HG02981 (cell line): ENCODE measurements at regions not wholly inside any gene's neighbourhood (a gene's known extent, or its start where the extent isn't known, plus 50 kb on each side); places are given as distances from the start of the nearest gene placed in this dataset.

Experiments used
- ATAC-seq: cut with Tn5 transposase; IDR thresholded peaks from one replicate; pipeline ENCODE4 v1.9.1; 2021; ENCODE audit warnings: mild to moderate bottlenecking, moderate library complexity; ENCODE audit not compliant: unreplicated experiment

- no peak for ATAC-seq
Observed at GRCh38 chr10:62623223-62623622, 181.3 kb upstream of the ADO start.

DNA sequence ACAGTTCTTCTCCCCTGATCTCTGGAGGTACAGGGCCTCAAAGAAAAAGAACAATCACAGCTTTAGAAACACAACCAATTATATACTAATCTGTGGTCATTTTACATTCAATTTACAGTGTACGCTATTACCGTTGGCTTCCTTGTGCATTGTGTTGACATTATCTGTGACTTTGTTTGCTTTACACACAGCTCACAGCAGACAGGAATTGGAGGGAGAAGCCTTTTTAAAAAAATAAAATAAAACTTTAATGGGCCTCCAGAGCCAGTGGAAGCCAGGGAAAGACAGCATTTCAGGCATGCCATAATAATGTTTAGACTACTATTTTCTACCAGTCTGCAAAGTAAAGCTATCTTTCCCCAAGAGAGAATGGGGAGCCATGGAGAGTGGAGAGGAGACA, 179.0 kb upstream of the ADO start:
- ATAC-seq = no peak

DNA sequence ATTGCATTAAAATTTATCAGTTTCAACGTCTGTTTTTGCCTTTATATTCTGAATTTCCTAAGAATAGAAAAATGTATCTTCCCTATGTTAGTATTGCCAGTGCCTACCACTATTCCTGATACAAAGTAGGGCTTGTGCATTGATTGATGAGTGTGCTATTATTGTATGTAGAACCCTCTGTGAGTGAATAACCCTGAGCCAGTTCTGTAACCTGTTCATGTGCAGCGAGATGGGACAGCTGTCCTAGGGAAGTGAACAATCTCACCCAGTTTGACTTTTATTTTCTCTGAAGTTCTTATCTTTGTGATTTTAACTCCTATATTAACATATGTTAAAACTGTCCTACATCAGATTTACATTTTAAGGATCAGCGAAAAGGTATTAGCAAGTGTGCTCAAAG, 178.4 kb upstream of the ADO start:
- no peak for ATAC-seq

DNA sequence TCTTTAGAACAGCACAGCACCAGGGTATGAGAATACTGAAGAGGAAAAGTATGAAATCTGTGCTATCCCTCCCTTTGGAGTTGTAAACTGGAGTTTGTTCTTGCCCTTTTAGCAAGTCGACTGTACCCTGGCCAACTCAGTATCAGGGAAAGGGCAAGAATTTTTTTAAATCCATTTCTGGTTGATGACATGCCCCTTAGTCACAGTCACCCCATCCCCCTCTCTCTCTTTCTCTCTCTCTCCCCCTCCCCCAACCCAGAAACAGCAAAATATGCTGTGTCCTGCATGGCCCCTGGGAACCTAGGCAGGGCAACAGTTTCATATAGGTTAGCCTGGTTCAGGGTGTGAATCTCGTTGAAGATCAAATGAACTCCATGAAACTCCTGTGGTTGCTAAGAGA, 177.7 kb upstream of the ADO start:
- ATAC-seq = no peak

DNA sequence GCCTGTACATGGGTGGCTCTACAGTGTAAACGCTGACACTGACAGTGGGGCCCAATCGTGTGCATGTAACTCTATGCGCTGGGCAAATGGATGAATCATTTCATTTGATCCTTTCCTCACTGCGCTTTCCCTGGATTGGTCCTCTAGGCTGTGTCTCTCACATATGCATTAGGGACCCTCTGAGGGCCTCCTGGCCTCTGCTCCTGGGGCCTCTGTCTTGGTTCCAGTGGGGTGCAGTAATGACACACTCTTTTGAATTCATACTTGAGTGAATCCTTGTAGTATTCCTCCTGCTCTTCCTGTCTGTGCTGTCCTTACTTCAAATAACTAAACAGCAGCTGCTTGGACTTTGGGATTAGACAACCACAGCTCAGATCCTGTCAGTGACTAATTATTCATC, 176.5 kb upstream of the ADO start:
- no peak for ATAC-seq

- ATAC-seq = no peak
Observed at GRCh38 chr10:62631241-62631640, 173.3 kb upstream of the ADO start.

GRCh38 chr10:62632071-62632809, 172.3 kb upstream of the ADO start:
- ATAC-seq = peak; percentile 65

DNA sequence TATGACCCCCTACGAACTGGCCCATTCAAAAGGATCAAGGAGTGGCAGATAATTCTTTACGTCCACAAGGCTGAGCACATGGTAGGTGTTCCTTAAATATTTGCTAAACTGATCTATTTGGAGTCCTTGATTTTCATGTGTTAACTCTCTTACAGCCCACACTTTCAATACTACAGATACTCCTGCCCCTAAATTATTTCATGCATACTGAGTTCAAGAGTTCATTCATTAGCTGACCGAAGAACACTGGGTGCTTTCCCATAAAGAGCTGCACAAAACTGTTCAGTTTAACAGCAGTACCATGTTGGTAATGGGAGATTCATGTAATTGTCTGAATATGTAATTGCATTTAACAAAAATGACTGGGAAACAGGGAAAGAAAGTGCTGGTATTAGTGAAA, 170.5 kb upstream of the ADO start:
- no peak for ATAC-seq

GRCh38 chr10:62634576-62634975, 169.9 kb upstream of the ADO start:
- ATAC-seq = no peak

- no peak for ATAC-seq
Observed at GRCh38 chr10:62635127-62635526, 169.4 kb upstream of the ADO start.

DNA sequence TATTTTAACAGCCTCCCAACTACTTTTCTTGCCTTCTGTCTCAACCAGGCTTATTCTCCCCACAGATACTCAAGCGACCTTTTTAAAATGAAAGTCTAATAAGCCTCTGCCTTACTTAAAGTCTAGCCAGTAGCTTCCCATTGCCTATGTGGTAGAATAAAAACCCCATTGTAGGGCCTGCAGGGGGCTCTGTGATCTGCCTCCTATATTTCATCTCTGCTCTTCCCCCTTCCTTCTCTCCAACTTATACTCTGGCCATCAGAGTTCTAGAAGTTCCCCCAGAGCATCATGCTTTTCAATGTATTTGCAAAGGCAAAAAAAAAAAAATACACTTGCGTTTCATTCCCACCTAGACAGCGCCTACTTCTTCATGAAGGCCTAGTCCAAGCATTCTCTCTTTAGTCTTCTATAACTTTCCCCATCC, 167.7 kb upstream of the ADO start:
- no peak for ATAC-seq

DNA sequence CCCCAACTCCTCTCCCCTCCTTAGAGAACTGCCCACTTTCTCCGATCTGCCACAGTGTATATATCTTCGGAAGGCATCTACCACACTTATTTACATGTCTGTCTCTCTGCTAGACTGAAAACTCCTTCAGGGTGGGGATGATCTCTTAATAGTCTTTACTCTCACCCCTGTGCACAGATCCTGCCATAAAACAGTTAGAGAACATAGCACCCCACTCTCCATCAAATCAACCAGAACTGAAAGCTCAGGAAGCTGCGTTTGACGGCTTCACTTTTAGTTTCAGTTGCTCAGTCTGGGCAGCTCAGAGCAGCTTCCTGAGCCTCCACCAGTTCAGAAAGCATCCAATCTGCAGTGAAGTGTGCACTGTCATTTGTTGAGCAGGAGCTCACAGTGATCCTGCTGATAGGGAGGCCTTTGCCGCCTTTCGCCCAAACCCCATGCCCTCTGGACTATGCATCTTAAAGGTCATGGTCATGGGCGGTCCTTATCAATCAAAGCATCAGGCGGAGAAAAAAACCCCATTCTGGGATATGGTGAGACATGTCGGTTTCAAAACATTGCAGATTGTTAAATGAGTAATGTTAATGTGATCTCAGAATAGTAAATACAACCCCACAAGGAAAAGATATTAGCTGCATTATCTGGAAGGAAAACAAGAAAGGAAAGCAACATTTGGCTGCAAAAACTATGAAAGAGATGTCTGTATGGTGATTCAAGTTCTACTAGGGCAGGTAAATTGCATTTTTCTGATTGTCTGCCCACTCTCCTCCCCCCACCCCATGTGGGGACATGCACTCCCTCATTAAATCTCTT, 167.1 kb upstream of the ADO start:
- ATAC-seq = peak; percentile 55

- peak; percentile 41 for ATAC-seq
Observed at GRCh38 chr10:62638062-62638477, 166.4 kb upstream of the ADO start.

GRCh38 chr10:62639144-62639543, 165.4 kb upstream of the ADO start:
- ATAC-seq = no peak

- ATAC-seq = no peak
Observed at GRCh38 chr10:62640411-62640810, 164.1 kb upstream of the ADO start.

GRCh38 chr10:62643606-62644587, 160.6 kb upstream of the ADO start:
- ATAC-seq = no peak

DNA sequence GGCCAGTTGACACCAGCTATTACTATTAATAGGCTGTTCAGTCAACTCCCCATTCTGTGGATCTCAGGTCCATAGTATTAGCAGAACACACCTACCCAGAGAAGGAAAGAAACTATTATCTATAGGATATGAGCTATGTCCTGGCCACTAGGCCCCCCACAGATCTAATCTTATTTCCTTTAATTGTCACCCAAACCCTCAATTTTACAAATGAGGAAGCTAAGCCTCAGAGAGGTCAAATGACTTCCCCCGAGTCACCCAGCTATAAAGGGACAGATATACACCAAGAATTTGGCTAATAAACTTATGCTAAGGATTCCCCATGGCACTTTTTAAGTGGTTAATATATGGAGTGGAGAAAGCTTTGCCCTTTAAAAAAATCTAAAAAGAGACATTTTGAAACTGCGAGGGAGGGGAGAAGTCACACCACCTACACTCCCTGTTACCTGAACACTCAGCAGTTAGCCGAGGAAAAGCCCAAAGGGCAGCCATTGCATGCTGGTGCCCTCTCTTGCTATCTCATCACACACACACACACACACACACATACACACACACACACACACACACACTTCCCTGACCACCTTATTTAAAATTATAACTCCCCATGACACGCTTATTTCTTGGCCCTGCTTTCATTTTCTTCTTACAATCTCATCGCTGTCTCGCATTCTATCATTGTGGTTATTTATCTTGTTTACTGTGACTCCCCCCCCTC, 157.0 kb upstream of the ADO start:
- ATAC-seq = no peak

GRCh38 chr10:62648921-62649320, 155.6 kb upstream of the ADO start:
- no peak for ATAC-seq

DNA sequence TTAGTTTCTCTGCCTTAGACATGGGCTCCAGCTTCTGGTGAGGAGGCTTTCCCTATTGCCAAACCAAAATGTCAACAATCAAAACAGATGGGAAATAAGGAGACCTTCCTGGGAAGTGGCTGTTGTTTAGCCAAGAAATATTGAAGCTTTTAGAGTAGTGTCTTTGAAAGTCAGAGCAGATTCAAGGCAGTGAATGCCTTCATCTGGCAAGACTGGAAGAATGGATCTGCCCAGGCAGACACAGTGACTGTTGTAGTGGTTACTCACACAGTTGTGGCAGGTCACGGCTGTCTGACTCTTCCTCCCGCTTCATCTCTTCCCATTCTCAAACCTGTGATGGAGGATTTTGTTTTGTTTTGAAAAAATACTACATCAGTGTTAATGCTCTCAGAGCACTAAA, 154.1 kb upstream of the ADO start:
- ATAC-seq = no peak

DNA sequence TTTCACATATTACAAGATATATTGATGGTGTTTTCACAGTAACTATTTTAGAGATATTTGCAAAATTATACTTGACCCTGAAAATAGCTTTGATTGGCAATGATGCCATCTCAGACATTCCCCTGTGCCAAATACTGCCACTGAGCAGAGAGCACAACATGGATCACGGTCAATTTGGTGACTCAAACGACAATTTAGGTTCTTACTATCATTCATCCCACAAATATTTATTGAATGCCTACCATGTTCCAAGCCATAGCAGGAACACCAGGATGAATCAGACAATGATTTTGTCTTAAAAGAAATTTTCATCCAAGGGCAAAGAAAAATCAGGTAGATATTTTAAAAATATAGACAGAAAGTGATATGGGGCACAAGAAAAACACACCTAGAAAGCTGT, 153.2 kb upstream of the ADO start:
- no peak for ATAC-seq

GRCh38 chr10:62652114-62652513, 152.4 kb upstream of the ADO start:
- no peak for ATAC-seq
